HG03342 (cell line): ENCODE measurements at regions not wholly inside any gene's neighbourhood (a gene's known extent, or its start where the extent isn't known, plus 50 kb on each side); places are given as distances from the start of the nearest gene placed in this dataset.

ENCODE experiments used
- ATAC-seq: cut with Tn5 transposase; IDR thresholded peaks from one replicate; pipeline ENCODE4 v1.9.1; 2021; ENCODE audit warnings: mild to moderate bottlenecking, moderate library complexity; ENCODE audit not compliant: unreplicated experiment

DNA sequence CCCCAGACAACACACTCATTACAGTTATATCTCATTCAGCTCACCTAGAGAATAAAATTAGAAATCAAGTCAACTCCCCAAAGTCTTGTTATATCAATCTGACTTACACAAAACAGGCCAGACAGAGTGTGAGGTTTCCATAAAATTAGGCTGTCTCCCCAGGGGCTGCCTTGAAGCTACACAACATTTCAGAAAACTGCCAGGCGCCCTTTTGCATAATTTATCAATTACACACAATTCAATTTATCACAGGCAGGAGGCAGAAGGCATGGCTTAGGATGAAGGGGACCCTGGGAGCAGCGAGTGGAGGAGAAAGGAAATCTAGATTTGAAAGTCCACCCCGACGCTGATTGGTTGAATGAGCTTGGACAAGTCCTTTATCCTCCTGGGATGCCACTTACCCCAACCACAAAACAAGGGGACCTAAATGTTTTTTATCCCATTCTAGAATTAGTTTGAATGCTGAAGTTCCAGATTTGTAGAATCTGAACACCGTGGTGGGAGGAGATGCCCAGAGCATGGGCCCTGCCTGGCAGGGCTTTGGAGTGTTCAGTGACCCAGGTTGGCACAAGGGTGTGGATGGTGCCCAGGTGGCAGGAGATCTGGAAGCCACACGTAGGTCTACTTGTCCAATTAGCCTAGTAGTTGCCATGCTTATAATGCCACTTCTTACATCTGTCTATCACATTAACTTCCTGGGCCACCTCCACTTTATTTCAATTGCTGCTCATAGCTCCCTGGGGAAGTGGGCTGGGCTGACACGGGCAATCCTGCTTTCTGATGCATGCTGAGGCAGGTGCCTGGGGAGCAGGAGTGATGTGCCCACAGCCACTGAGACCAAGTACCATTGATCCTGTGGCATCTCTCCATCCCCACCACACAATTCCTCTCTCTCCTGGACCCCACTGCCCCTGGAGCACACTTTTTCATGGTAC lies 119.8 kb upstream of the TLE3 start:
- ATAC-seq = no peak

DNA sequence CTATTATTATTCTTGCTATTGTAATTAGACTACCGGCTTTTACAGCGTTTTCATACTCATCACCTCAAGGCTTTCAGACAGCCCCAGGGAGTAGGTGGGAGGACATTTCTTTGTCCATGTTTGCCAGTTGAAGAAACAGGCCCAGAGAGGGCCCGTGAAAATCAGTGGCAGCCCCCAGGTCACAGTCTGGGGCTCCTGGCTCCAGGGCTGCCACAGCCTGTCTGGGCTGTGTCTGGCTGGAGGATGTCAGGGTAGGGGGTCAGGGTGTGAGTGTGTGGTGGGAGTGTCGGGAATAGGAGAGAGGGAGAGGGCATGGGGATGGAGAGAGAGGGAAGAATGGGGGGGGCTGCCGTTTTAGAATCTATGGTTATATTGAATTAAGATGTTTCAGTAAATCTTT lies 118.2 kb upstream of the TLE3 start:
- no peak for ATAC-seq

DNA sequence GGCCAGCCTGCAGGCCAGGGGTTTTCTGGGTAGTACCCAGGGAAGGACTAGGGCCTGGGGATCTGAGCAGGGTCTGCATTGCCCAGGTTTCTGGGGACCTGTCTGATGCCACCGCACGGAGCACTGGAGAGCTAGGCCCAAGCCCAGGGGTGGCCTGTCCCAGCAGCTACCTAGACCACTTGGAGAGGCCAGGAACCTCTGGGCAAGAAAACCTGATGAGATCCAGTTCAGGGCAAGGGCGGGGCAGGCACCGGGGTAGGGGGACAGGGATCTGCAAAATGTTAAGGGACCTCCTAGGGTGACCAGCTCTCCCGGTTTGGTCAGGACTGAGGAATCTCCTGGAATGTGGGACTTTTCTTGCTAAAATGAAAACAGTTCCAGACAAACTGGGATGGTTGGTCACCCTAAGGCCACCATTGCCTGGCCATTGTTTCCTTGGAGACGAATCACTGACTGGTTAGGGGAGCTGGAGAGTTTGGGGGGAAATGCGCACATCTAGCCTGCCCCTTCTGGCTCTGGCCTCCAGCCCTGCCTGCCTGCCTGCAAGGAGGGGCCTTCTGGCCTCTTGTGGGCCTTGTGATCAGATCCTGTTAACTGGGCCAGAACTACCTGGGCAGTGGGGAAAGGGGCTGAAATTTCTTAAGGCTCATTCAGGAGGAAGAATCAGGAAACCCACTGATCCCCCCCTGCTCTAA lies 117.4 kb upstream of the TLE3 start:
- ATAC-seq = no peak

DNA sequence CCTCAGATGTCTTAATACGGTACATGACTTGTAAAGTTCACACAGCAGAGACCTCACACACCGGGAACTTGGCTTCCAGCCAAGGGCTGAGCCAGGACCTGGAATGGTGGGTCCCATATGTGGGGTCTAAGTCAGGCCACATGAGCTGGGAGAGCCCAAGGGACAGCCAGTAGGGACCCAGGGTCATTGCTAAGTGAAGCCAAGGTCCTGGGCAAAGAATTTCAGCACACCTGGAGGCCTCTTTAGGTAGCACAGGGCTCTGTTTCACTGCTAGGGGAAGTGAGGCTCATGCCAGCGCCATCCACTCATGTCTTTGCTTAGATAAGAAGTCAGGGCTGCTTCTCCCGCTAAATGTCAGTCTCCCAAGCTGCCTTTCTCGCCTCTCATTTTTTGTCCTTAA lies 116.6 kb upstream of the TLE3 start:
- ATAC-seq = no peak

DNA sequence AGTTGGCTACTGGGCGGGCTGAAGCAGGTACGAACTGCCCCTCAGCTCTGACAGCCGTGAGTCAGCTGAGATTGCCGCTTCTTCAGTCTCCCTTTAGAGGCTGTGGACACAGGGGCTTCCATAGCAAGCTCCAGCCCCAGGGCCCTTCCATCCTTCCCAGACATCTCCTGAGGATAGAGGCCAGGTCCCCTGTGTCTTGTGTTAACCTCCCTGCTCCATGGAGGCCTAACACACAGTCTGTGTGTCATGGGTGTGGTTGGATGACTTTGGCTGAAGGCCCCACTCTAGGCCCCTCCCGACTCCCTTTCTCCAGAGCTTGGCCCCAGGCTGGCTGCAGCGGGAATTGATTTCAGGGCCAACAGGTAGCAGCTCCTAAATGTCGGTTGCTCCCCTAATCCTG lies 116.1 kb upstream of the TLE3 start:
- no peak for ATAC-seq

DNA sequence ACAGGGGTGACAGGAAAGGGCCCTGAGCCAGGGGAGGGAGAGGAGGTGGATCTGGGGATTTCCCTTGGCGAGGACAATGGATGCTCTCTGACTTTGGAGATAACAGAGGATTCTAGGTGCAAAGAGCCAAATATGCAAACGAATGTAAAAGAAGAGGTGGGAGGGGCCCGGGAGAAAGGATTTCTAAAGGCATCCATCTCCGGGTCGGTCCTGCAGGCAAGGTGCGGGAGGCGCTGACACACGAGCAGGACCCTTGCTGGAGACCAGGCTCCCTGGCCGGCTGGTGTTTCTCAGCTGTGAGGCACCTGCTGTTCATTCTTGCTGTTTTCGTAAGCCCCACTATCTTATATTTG lies 115.2 kb upstream of the TLE3 start:
- ATAC-seq = no peak

DNA sequence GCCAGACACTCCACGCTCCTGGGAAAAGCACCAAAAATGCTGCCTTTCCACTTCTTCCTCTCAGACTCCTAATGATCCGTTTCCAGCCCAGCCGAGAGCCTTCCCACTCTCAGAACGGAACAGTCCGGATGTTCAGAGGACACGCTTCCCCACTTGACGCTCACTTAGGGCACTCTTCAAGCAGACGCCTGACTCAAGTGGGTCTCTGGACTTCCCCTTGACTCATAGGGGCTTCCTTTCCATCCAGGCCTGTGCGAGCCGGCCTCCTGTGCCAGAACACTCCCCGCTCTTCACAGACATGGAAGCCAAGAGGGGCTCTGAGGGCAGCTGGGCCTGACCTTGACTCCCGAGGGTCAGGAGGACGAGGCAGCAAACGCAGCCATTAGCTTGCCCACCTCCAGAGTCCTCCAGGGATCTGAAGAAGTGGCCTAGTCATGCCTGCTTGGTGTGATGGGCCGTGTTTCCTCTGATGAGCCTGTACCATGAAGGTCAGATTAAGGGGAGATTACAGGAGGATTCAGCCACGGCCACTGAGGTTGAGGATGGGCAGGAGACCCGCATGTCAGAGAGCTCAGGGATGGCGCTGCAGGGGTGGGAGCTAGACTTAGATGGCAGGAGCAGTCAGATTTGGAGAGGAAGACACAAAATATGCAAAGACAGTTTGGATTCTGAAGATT lies 114.7 kb upstream of the TLE3 start:
- ATAC-seq = no peak

DNA sequence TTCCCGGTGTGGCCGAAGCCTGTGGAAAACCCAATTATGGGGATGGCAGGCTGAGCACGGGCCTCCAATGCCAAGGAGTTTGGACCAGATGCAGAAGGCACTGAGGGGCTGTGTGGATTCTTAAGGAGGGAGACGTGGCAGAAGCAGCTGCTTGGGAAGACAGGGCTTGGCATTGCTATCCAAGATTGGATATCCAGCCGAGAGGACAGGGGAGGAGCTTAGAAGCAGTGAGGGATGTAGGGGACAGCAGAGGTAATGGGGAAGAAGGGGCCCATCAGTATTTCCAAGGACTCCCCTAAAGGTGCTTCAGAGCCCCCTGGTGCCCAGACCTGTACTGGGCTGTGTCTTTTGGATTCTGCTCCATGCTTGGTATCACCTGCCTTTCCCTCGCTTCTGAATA lies 112.8 kb upstream of the TLE3 start:
- ATAC-seq = no peak

DNA sequence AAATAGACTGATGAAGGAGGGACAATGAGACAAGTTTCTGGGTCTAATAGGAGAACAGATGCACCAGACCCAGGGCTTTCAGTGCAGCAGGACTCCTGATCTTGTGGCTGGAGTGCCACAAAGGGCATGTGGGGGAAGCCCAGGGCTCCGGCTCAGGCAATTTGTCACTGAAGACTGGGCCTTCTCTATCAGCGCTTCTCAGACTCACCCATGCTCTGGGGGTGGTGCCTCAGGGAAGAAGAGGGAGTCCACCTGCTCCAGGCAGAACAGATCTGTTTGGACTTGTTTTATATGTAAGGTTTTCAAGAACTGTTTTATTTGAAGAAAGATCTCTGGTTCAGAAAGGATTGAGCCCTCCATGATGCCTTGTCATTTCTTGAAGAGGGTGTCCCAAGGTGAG lies 112.4 kb upstream of the TLE3 start:
- no peak for ATAC-seq

DNA sequence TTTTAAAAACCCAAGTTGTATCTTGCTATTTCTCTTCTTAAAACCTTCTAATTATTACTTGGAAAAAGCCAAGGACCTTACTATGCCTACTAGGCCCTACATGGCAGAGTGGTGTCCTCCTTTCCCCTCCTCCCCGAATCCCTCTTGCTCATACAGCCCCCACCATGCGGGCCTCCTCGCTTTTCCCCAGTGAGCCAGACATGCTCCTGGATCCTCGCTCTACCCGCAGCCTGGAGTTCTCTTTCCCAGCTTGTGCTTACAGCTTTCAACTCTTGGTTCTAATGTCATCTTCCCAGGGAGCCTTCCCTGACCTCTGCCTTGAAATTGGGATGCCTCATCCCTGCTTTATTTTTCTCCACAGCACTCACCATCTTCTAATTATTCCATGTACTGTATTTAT lies 111.8 kb upstream of the TLE3 start:
- no peak for ATAC-seq

DNA sequence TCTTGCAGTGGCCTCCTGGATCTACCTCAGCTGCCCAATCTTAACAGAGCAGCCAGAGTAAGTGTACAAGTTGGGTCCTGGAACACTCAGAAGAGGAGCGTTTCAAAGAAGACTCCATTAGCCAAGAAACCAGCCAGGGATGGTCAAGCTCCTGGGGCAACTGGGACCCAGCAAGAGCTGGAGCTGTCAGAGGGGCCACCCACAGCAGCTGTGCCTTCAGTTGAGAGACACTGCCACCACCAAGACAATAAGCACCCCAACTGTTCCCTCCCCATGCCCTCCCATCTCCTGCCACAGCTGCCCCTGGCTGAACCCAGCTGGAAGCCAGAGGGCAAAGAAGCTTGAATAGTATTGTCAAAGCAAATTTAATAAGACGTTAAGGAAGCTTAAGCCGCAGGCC lies 110.6 kb upstream of the TLE3 start:
- ATAC-seq = no peak

DNA sequence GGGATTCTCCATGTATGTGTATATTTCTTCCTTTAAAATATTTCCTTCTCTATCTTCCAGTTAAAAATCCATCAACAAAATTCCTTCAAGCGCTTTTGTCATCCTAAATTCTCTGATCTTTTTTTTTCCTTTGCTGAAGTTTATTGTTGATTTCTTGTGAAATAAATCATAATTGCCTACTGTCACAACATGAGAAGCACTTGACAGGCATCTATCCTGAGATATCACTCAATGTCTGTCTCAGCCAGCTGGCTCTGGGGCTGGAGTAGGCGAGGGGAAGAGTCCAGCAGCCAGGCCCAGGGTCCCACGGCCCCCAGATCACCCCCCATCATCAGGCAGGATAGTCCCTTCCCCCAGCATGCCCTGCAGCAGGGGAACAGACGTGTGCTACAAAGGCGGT lies 109.0 kb upstream of the TLE3 start:
- ATAC-seq = no peak

DNA sequence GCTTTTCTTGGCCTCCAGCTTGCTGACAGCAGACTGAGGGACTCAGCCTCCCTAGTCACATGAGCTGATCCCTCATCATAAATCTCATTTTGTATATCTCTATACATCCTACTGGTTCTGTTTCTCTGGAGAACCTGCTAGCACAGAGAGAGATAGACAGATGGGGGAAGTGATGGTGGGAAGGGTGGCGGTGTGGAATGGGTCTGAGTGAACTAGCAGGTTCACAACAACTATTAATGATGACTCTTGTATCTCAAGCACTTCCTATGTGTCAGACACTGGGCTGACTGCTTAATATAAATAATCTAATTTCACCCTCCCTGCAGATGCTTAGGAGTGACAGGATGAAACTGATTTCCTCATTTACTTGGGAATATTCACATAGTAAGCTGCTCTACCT lies 106.9 kb upstream of the TLE3 start:
- ATAC-seq = no peak

DNA sequence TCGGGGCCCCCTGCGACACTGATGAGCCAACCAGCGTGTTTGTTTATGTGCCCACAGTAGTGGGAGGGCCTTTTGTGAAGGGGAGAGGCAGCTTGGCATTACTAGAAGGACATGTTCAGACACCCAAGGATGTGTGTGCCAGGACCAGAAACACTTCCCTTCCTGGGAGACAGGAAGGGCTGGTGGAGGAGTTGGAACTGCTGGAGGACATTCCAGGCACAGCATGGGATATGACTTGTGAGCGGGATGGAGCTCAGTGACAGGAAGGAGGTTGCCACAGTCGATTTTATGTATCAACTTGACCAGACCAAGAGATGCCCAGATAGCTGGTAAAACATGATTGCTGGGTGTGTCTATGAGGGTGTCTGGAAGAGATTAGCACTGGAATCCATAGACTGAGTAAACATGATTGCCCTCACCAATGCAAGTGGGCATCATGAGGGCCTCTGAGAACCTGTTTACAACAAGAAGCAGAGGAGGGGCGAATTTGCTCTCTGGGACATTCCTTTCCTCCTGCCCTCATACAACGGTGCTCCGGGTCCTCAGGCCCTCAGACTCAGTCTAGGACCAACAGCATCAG lies 106.4 kb upstream of the TLE3 start:
- ATAC-seq = no peak

DNA sequence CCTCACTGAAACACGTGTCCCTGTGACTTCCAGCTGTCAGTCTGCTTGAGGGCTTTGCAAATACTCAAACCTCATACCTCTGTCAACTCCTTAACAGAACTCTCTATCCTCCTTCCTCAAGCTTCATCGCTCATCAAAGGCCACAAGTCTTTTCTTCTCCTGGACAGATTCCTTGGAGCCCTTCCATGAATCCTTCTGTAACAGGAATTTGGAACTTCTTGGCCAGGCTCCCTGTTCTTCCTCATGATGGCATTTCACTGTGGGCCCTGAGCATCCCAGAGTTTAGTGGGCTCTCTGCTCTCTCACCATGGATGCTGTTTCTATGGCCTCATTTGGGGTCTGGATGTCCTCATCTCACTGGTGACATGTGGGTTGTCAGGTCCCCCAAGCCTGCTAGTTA lies 105.0 kb upstream of the TLE3 start:
- no peak for ATAC-seq

DNA sequence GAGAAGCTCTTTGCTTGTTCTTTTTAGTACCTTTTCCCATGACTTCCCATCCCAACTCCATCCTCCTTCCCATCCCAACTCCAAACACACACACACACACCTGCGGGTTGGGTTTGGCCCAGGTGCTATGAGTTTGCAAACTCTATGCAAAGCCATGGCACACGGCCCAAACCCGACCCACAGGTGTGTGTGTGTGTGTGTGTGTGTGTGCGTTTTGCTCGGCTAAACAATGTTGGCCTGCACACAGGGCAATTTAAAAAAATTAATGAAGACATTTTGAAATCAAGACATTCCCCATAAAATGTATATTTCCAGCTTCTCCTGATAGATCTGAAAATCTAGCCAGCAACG lies 103.7 kb upstream of the TLE3 start:
- no peak for ATAC-seq

DNA sequence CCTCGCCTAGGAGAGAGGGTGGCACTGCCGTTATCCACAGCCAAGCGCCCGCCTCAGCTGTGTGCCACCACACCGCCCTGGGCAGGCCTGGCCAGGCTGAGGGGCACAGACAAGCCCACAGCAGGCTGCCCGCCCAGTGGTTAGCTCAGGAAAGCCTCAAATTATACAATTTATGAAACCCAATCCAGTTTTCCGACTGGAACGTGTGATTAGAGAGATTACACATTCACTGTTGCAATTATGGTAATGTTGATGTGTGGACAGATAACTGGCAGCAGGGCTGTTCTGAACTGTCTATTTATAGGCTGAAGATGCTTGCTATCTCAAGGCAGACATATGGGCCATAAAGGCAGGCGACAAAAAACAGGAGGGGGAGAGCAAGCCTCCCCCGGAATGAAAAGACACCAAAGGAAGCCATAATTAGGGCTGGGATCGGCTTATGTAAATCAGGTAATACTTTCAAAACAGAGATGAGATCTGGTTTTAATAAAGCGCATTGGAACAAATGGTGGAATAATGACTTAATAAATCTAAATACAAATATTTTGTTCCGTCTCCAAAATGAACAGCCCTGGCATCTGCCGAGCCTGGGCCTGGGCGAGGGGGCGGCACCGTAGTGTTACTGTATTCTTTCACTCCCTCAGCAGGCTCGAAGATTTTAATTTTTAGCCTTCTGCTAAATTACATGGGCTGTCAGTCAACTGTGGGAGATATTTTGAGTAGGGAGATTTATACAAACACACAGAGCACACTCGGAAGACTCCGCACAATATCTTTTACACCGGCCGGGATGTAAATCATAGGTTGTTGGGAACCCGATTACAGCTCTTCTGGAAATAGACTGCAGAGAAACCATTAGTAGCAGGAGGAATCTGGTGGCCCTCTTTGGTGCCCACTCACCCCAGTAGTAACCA lies 103.1 kb upstream of the TLE3 start:
- no peak for ATAC-seq

DNA sequence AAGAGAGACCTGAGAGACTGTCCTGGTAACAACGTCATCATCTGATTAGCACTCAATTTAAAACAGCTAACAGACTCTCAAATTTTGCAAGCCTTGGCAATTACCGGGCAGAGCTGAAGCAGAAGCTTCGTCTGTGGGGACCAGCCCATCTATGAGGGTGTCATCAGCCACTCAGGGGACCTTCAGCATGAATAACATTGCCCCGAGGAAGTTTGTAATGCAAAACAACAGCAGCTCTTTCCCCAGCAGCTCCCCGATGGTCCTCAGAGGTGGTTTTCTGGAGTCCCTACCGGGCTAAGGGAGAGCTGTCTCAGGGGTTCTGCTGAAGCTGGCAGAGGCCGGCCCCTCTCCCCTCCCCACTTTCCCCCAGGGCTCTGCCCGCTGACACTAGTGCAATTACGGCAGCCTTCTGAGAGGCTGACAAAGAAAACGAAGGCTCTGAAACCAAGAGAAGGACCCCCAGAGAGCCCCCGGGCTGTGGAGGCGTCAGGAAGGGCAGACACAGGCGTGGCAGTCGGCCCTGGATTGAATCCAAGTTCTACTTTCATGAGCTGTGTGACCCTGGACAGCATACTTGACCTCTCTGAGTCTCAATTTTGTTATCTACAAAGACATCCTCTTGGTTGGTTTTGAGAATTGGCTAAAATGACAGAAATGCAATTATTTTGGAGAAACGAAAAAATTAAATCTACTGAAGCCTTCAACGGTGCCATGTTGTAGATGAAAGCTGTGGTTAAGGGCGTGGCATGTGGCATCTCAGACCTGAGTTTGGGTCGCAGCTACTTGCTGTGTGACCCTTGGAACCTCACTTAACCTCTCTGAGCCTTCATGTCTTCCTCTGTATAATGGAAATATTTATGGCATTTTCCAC lies 102.1 kb upstream of the TLE3 start:
- ATAC-seq = no peak

DNA sequence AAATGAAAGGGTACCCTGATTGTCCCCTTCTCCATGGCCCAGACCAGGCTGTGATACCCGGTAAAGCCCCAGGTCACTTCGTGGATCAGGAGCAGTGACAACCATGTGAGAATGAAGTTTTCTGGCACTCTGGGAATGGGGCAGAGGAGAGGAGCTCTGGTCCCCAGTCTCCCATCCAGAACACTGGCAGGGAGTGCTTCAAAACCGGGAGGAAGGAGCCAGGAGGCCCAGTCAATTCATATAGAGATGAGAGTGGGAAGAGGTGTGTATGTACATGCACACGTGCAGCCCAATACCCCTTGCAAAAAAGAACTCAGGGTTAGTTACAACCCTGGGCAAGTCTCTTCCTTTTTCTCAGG lies 101.4 kb upstream of the TLE3 start:
- no peak for ATAC-seq
